AG10803 (cell line): ENCODE measurements at regions not wholly inside any gene's neighbourhood (a gene's known extent, or its start where the extent isn't known, plus 50 kb on each side); places are given as distances from the start of the nearest gene placed in this dataset.

Experiments used
- DNase-seq: peaks from one replicate; pipeline ENCODE4 v3.0.0; 2010; ENCODE audit warnings: low read depth
- H3K4me3 ChIP-seq: 2 replicates; pipeline ENCODE4 v1.5.1; 2011; ENCODE audit warnings: mild to moderate bottlenecking, low read length, control low read depth
- TF ChIP-seq, protein P1 (sequence below): conservative IDR thresholded peaks from 2 replicates; pipeline ENCODE4 v1.5.1; 2011; ENCODE audit warnings: mild to moderate bottlenecking, low read length, control low read depth, inconsistent platforms

DNA sequence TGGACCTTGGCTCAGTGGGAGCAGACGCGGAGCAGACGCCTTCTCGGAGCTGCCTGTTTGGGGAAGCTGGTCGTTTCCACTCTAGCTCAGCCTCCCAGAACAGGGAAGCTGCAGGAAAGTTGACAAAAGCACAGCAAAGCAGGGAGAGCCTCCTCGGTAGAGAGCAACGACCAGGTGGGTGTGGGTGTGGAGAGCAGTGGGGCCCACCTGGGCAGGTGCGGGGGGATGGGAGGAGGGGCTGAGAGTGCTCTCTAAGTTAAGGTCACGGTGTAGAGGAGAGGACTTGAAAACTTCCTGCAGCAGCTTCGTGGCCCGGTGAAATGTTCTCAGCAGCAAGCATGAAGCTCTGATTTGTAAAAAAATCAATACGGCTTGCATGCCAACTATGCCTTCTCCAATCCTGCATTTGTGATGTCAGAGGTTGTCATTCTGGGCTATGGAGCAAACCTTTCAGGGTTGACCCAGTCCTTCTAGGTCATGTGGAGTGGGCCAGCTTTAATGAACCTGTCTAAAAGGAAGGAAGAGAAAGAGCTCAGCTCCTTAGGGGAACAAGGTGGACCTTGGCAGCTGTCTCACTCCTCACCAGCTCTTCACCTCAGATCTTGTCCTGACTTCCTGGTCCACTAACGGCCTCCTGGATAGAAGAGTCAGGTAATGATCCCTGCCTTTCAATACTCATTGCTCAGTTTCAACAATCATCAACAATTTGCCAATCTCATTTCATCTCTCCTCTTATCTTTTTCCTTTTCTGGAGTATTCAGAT, 85.8 kb upstream of the UBL3 start:
- no peak for DNase-seq
- no peak overlapping the region for H3K4me3 ChIP-seq
- TF ChIP-seq, protein P1, sequence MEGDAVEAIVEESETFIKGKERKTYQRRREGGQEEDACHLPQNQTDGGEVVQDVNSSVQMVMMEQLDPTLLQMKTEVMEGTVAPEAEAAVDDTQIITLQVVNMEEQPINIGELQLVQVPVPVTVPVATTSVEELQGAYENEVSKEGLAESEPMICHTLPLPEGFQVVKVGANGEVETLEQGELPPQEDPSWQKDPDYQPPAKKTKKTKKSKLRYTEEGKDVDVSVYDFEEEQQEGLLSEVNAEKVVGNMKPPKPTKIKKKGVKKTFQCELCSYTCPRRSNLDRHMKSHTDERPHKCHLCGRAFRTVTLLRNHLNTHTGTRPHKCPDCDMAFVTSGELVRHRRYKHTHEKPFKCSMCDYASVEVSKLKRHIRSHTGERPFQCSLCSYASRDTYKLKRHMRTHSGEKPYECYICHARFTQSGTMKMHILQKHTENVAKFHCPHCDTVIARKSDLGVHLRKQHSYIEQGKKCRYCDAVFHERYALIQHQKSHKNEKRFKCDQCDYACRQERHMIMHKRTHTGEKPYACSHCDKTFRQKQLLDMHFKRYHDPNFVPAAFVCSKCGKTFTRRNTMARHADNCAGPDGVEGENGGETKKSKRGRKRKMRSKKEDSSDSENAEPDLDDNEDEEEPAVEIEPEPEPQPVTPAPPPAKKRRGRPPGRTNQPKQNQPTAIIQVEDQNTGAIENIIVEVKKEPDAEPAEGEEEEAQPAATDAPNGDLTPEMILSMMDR, result no peak

DNA sequence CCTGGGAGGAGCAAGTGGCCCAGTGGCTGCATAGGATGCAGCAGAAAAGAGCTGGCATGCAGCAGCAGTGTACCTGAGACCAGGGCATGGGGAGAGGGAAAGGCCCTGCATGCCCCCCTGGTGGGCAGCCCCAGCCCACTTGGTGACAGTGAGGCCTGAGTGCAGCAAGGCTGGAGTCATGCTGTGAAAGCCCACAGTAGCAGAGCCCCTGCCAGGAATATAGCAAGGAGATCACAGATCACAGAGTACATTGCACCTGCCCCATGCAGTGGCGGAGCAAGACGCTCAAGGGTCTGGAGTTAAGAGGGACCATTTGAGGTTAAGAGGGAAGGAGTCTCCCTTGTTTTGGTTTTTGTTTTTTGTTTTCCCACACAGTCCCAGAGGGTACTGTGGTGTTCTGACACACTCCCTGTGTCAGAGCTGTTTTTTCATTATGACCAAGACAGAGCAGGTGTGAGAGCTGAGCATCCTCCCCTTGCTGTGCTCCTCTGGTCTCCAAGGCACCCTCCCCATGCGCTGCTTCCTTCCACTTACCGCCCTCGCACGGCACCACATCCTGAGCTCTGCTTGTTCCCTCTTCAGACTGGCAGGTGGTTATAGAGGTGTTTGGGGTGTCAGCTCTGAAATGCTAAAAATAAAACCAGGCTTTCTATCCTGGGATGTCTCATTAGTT, 85.0 kb upstream of the UBL3 start:
- H3K4me3 ChIP-seq, result no peak overlapping the region
- TF ChIP-seq, protein P1, result no peak
- no peak for DNase-seq

DNA sequence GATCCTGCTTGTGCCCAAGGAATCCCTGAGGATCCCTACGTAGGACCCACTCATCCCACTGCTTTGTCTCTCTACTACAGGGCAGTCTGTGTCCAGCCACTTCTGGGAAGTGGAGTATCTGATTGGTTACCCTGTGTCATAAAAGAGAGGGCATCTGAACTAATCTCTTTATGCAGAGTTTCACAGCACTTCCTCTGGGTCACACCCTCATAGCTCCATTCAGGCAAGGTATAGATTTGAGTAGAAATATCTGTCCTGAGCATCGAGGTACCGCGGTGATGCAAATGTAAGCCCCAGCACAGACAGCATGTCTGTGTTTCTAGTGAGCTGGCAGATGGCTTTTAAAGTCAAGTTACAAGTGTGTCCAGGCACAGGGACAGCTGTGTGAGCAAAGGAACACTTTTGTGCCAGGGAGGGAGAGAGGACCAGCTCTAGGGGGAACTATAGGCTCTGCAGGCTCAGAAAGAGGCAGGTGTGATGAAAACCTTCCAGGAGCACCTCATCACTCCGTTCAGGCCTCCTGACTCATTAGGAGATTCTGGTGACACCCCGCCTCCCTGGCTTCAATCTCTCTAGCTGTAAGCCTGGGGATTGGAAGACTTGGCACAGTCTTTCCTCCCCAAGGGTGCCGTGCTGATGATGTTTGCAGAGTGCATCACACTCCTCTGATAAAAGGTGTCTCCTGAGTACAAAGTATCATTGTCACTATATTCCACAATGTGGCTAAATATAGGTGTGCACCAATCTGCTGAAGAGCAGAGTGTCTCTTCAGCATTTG, 84.3 kb upstream of the UBL3 start:
- DNase-seq, result no peak
- TF ChIP-seq, protein P1, result no peak

DNA sequence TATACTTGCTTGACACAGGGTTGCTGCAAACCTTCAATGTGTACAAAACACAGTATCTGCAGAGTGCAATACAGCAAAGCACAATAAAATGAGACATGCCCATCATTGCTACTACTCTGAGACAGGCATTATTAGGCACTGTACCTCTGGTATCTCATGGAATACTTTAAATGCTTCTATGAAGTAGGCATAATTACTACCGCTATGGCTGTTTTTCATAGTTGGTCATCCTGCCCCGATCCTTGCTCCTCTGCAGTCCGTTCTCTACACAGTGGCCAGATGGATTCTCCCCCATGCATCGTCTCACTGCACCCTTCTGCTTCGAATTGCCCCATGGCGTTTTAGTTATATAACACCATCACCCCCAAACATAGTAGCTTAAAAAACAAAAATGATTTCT, 83.0 kb upstream of the UBL3 start:
- no peak overlapping the region for H3K4me3 ChIP-seq

More for the DNA sequence above, 84.3 kb upstream of the UBL3 start:
- no peak overlapping the region for H3K4me3 ChIP-seq

DNA sequence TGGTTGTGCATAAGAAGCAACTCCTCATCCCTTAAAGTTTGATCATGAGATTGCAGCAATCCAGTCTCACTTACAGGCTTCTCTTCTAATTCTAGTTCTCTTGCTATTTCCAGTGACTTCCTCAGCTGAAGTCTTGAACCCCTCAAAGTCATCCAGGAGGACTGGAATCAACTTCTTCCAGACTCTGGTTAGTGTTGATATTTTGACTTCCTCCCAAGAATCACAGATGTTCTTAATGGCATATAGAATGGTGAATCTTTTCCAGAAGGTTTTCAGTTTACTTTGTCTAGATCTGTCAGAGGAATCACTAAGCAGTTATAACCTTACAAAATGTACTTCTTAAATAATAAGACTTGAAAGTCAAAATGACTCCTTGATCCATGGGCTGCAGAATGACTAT, 81.3 kb upstream of the UBL3 start:
- no peak for DNase-seq
- TF ChIP-seq, protein P1, result no peak
- no peak overlapping the region for H3K4me3 ChIP-seq

More for the DNA sequence above, 83.0 kb upstream of the UBL3 start:
- TF ChIP-seq, protein P1, result no peak
- DNase-seq, result no peak

DNA sequence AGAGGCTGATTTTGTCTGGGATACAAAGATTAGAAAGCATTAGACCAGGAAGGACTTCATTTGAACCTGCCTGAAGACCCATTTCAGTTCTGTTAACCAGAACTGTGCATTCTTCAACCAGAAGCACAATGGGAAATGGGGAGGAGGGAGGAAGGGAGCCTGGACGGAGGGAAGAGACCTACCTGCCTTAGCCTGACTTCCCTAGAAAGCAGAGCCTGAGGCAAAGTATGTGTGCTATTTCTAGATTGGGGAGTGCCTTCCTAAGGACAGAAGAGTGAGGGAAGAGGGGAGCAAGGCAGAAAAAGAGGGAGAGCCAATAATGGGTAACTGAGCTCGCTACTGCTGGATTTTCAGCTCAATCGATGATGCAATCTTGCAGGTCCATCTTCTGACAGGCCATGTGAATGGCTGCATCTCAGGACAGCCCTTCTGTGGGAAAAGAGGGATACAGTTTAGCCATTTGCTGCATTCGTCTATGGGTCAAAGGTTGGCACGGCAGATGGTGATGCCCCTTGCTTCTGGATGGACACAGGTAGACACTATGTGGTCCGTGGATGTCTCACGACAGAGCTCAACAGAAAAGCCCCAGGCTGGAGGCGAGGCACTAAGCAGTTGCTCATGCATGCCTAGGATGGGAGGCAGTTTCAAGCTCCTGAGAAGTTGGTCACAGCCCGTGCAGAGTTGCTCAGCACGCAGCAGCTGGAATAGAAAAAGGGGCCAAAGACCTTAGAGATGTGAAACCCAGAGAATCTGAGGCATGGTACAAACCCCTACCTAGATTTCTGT, 78.8 kb upstream of the UBL3 start:
- DNase-seq, result no peak
- H3K4me3 ChIP-seq, result no peak overlapping the region
- TF ChIP-seq, protein P1, result no peak
